ENCODE measurements at regions not wholly inside any gene's neighbourhood (a gene's known extent, or its start where the extent isn't known, plus 50 kb on each side); places are given as distances from the start of the nearest gene placed in this dataset.

DNA sequence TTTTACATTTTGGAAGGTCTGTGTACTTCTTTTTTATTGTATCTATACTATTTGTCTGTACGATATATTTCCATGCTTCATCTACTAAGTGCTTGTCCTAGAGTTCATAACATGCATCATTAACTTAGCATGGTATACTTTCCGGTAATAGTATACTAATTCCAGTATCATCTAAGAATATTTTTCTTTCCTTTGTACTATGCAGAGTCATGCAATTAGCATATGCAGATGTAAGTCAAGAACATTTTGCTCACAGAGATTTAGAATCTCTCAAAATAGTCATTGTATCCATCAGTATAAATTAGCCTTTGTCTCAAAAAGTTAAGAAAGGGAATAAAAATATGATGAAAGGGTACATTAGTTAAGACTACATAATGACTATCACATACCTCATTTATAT is 770.4 kb upstream of the GRAMD2B start:
- TF ChIP-seq, protein P1, sequence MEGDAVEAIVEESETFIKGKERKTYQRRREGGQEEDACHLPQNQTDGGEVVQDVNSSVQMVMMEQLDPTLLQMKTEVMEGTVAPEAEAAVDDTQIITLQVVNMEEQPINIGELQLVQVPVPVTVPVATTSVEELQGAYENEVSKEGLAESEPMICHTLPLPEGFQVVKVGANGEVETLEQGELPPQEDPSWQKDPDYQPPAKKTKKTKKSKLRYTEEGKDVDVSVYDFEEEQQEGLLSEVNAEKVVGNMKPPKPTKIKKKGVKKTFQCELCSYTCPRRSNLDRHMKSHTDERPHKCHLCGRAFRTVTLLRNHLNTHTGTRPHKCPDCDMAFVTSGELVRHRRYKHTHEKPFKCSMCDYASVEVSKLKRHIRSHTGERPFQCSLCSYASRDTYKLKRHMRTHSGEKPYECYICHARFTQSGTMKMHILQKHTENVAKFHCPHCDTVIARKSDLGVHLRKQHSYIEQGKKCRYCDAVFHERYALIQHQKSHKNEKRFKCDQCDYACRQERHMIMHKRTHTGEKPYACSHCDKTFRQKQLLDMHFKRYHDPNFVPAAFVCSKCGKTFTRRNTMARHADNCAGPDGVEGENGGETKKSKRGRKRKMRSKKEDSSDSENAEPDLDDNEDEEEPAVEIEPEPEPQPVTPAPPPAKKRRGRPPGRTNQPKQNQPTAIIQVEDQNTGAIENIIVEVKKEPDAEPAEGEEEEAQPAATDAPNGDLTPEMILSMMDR (IDR thresholded peaks at IDR 0.05) = no peak
- no peak for TF ChIP-seq POLR2A (IDR thresholded peaks at IDR 0.05; ENCODE audit: low read depth)

Measured in esophagus muscularis mucosa (tissue), 3 donors.